Natural killer cell (primary cell): ENCODE measurements at regions not wholly inside any gene's neighbourhood (a gene's known extent, or its start where the extent isn't known, plus 50 kb on each side); places are given as distances from the start of the nearest gene placed in this dataset.

ENCODE experiments used
- ATAC-seq, 3 donors: fragments of 150-1000 bp in 2 of 3; fragments of 200-7000 bp in 1 of 3; cut with Tn5 transposase; 1 replicate in 1 of 3; 2 replicates in 2 of 3; pipeline ENCODE4 v1.10.0; 2021; ENCODE audit warnings: mild to moderate bottlenecking in 2 of 3, moderate library complexity in 2 of 3
- DNase-seq, 2 donors: peaks; one replicate each; pipeline versions ENCODE4 v3.0.0 to v3.0.0-alpha.2; 2013 to 2021; ENCODE audit warnings: mixed read lengths in 1 of 2
- H3K27ac ChIP-seq: one replicate; pipeline ENCODE4 v1.5.1; 2013; ENCODE audit warnings: mild to moderate bottlenecking, low read length
- H3K27me3 ChIP-seq: one replicate; pipeline ENCODE4 v1.6.1; 2013; ENCODE audit warnings: low read length; ENCODE audit not compliant: control insufficient read depth, insufficient read depth
- H3K36me3 ChIP-seq: one replicate; pipeline ENCODE4 v1.6.1; 2013; ENCODE audit warnings: low read length; ENCODE audit not compliant: control insufficient read depth, insufficient read depth
- H3K4me1 ChIP-seq: one replicate; pipeline ENCODE4 v1.6.1; 2013; ENCODE audit warnings: low read length; ENCODE audit not compliant: control insufficient read depth, insufficient read depth
- H3K4me3 ChIP-seq: one replicate; pipeline ENCODE4 v1.5.1; 2013; ENCODE audit warnings: low read length
- H3K9me3 ChIP-seq: one replicate; pipeline ENCODE4 v1.6.1; 2013; ENCODE audit warnings: low read length; ENCODE audit not compliant: control insufficient read depth, insufficient read depth
- H3K27ac Mint-ChIP-seq, 2 donors: one replicate each; pipeline ENCODE4 v1.8.0; 2022; ENCODE audit warnings: mild to moderate bottlenecking in 2 of 2, mixed read lengths in 2 of 2, moderate library complexity in 1 of 2
- H3K27me3 Mint-ChIP-seq, 2 donors: one replicate each; pipeline ENCODE4 v1.8.0; 2022; ENCODE audit warnings: low read depth in 2 of 2, mixed read lengths in 2 of 2
- H3K36me3 Mint-ChIP-seq: one replicate; pipeline ENCODE4 v1.8.0; 2022; ENCODE audit warnings: mixed read lengths
- H3K4me1 Mint-ChIP-seq, 2 donors: one replicate each; pipeline ENCODE4 v1.8.0; 2022; ENCODE audit warnings: mixed read lengths in 2 of 2
- H3K4me3 Mint-ChIP-seq: one replicate; pipeline ENCODE4 v1.8.0; 2022; ENCODE audit warnings: mild to moderate bottlenecking, moderate library complexity, mixed read lengths
- H3K9me3 Mint-ChIP-seq, 2 donors: one replicate each; pipeline ENCODE4 v1.8.0; 2022; ENCODE audit warnings: mixed read lengths in 2 of 2
- CTCF ChIP-seq: fragments of 200-600 bp; IDR thresholded peaks from one replicate; pipeline ENCODE4 v1.8.0; 2022; ENCODE audit warnings: antibody characterized with exemption
- whole genome bisulfite sequencing: methylation state at CpG from one replicate; pipeline ENCODE4 v1.1.7; 2013; ENCODE audit warnings: missing lambda C conversion rate; ENCODE audit not compliant: insufficient coverage; 5-methylcytosine and 5-hydroxymethylcytosine counted together
- intact Hi-C: fragments of 100-400 bp; cut with micrococcal nuclease; formaldehyde crosslinking; loops from one replicate; pipeline ENCODE4 v1.14.2; 2022

GRCh38 chr15:96273317-96274086, 57.0 kb upstream of the NR2F2 start:
- H3K27ac ChIP-seq, result no peak overlapping the region
- no peak overlapping the region for H3K27ac Mint-ChIP-seq
- no peaks in the 10 kb centered on the region for H3K9me3 ChIP-seq
- peaks cover 24 to 55% of the 10 kb centered on the region in 2 donors for H3K27me3 Mint-ChIP-seq
- no peak for DNase-seq
- WGBS, result 84% methylated on average over 13 of the region's 15 CpGs
- no peaks in the 10 kb centered on the region for H3K27me3 ChIP-seq
- no peak overlapping the region for H3K4me3 Mint-ChIP-seq
- H3K9me3 Mint-ChIP-seq, result no peaks in the 10 kb centered on the region
- H3K4me1 ChIP-seq, result no peaks in the 10 kb centered on the region
- no peak overlapping the region for H3K4me3 ChIP-seq
- ATAC-seq, result no peak
- H3K36me3 Mint-ChIP-seq, result no peaks in the 10 kb centered on the region
- intact Hi-C loops, result no loop called here
- H3K4me1 Mint-ChIP-seq, result no peaks in the 10 kb centered on the region
- no peaks in the 10 kb centered on the region for H3K36me3 ChIP-seq
- no peak for TF ChIP-seq CTCF

- H3K36me3 ChIP-seq, result no peaks in the 10 kb centered on the region
- no peak overlapping the region for H3K27ac ChIP-seq
- H3K4me3 ChIP-seq, result no peak overlapping the region
- Mint-ChIP-seq H3K4me1 (no peaks in the 10 kb centered on the region), H3K9me3 (no peaks in the 10 kb centered on the region), H3K4me3 (no peak overlapping the region), H3K27ac (no peak overlapping the region), H3K36me3 (no peaks in the 10 kb centered on the region), H3K27me3 (peaks cover 22 to 49% of the 10 kb centered on the region in 2 donors)
- no peaks in the 10 kb centered on the region for H3K4me1 ChIP-seq
- intact Hi-C loops, result no loop called here
- ATAC-seq, result no peak
- DNase-seq, result no peak
- 86% methylated on average over 1 of the region's 7 CpGs for WGBS
- H3K27me3 ChIP-seq, result no peaks in the 10 kb centered on the region
- no peak for TF ChIP-seq CTCF
- no peaks in the 10 kb centered on the region for H3K9me3 ChIP-seq
Measured at GRCh38 chr15:96274087-96274440, 56.4 kb upstream of the NR2F2 start.

DNA sequence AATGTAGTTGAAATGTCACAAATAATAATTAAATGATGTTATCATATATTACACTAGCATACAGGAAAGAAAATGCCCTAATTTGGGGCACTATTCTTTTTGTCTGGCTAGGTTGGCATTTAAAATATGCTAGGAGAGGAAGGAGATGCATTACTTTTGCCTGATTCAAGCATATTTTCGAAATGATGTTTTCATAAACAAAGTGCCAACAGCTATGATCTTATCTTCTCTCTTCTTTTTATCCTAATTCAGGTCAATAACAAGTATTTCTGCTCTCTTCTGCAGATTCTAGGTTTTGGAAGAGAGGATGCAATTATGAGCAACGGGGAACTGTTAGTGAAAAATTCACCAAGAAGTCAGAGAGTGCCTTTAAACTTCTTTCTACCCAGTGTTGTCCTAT, 55.8 kb upstream of the NR2F2 start:
- Histone ChIP-seq H3K27me3 (no peaks in the 10 kb centered on the region), H3K36me3 (no peaks in the 10 kb centered on the region), H3K4me3 (no peak overlapping the region), H3K4me1 (no peaks in the 10 kb centered on the region), H3K27ac (no peak overlapping the region), H3K9me3 (no peaks in the 10 kb centered on the region)
- no peaks in the 10 kb centered on the region for H3K36me3 Mint-ChIP-seq
- H3K4me3 Mint-ChIP-seq, result no peak overlapping the region
- ATAC-seq, result no peak
- no peaks in the 10 kb centered on the region for H3K9me3 Mint-ChIP-seq
- peaks cover 22 to 44% of the 10 kb centered on the region in 2 donors for H3K27me3 Mint-ChIP-seq
- H3K4me1 Mint-ChIP-seq, result no peaks in the 10 kb centered on the region
- H3K27ac Mint-ChIP-seq, result no peak overlapping the region
- no peak for TF ChIP-seq CTCF
- intact Hi-C loops, result no loop called here
- 83% methylated on average over 1 of the region's 2 CpGs for WGBS
- no peak for DNase-seq
